HEK293T (cell line): ENCODE measurements at regions not wholly inside any gene's neighbourhood (a gene's known extent, or its start where the extent isn't known, plus 50 kb on each side); places are given as distances from the start of the nearest gene placed in this dataset.

Experiments
- BHLHE40 ChIP-seq: fragments of 450-650 bp; IDR thresholded peaks from 2 replicates; pipeline ENCODE4 v1.6.1; 2016; ENCODE audit warnings: mild to moderate bottlenecking, moderate library complexity, borderline replicate concordance
- CTBP1 ChIP-seq: fragments of 450-650 bp; IDR thresholded peaks from 2 replicates; pipeline ENCODE4 v1.6.1; 2016; ENCODE audit warnings: borderline replicate concordance
- FOXA1 ChIP-seq: fragments of 450-650 bp; IDR thresholded peaks from 2 replicates; pipeline ENCODE4 v1.6.1; 2016; ENCODE audit warnings: mild to moderate bottlenecking
- FOXK2 ChIP-seq: fragments of 450-650 bp; IDR thresholded peaks from 2 replicates; pipeline ENCODE4 v1.6.1; 2016; ENCODE audit warnings: mild to moderate bottlenecking
- FOXM1 ChIP-seq: fragments of 450-650 bp; IDR thresholded peaks from 2 replicates; pipeline ENCODE4 v1.6.1; 2017; ENCODE audit warnings: mild to moderate bottlenecking, borderline replicate concordance
- SP1 ChIP-seq: fragments of 450-650 bp; IDR thresholded peaks from 2 replicates; pipeline ENCODE4 v1.6.1; 2017
- SUZ12 ChIP-seq: fragments of 450-650 bp; IDR thresholded peaks from 2 replicates; pipeline ENCODE4 v1.6.1; 2016; ENCODE audit warnings: mild to moderate bottlenecking

DNA sequence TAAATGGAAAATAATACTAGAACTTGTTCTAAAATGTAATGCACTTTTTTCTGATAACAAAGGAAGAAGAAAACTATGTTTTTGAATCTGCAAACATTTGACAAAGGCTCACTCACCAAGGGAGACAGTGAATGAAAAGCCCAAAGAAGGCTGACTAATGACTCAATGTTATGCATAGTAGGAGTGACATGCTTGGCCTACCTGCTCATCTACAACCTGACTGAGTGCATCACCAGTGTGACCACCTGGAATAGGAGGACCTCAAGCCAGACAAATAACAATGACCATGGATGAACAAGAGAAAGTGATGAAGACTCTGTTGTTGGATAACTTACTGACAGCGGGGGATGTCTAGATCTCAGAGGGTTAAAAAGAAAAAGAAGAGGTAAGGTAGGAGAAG, 157.2 kb downstream of the SIM1 start:
- no peak for TF ChIP-seq BHLHE40
- no peak for TF ChIP-seq SP1
- no peak for TF ChIP-seq FOXM1
- no peak for TF ChIP-seq FOXK2
- no peak for TF ChIP-seq CTBP1
- no peak for TF ChIP-seq FOXA1
- TF ChIP-seq SUZ12, result no peak
